ENCODE measurements at regions not wholly inside any gene's neighbourhood (a gene's known extent, or its start where the extent isn't known, plus 50 kb on each side); places are given as distances from the start of the nearest gene placed in this dataset.
"Not testable (repeated sequence)": the region's sequence is repeated elsewhere in the genome, so short reads cannot be mapped to it uniquely, and the experiment has no call there.

DNA sequence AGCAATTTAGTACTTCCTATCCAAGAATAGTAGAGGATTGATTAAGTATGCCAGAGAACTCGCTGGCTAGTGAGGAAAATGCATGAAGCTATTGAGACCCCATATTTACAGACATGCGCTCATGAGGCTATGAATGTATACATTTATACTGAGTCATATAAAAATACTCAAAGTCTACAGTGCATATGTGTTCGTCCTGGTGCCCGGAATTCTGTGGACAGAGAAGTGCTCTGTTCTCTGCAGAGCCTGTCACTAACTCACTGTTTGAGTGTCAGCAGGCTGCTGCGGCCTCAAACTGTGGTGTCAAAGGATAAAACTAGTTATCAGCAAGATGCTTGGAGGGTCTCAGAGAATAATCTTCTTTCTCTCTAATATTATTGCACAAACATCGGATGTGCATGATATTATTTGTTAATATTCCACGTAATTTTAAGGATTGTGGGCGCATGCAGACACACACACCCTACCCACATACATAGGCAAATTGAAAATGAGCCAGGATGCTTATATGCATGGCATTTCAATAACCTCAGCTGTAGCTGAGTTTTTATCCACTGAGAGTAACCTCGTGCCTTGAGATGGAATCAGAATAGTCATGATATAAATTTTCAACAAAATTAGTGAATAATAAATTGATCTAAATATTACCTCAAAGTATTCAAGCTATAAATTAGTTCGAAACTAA is 50.0 kb upstream of the TSC22D2 start:
- DNase-seq = no peak

DNA sequence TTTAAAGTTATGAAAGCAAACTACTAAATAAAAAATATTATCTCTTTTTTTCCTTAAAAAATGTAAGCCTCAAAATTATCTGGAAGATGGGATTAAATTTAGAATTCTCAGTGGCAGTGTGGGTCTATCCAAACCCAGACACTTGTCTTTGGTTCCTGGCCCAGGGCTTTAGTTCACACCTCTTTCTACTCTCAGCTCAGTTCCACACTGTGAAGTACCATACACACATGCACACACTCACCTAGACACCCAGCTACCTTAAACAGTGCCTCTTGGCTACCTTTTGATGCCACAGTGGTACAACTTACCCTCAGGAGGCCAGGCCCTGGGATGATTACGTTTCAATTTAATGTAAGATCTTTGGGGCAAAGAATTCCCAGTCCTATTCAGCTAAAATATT is 51.0 kb upstream of the TSC22D2 start:
- no peak for DNase-seq

DNA sequence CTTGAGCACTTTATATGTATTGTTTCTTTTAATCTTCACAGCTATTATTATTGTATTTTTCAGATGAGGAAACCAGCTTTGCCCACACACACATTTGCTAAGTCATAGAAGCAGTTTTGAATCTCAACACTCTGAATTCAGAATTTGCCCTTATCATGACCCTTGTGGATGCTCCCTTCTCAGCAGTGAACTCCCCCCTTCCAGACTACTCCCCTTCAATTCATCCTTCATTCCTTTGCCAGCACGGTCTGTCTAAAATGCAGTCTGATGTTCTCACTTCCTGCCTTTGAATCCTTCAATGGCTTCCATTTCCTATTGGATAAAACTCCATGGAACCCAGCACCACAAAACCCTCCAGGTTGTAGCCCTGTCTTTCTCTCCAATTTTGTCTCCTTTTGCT is 52.5 kb upstream of the TSC22D2 start:
- DNase-seq = no peak

DNA sequence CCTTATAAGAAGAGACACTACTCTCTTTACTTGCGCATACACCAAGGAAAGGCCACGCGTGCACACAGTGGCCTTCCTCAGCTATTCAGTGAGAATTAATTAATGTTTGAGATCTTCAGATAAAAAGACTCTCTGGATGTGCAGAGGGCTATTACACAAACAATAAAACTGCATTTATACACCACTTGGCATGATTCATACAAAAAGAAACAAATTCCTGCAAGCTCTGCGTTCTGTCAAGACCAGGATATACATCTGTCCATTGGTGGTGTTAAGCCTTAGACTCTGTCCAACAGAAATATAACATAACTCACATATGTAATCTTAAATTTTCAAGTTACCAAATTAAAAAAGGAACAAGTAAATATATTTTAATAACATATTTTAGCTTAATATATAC is 55.2 kb upstream of the TSC22D2 start:
- no peak for DNase-seq

DNA sequence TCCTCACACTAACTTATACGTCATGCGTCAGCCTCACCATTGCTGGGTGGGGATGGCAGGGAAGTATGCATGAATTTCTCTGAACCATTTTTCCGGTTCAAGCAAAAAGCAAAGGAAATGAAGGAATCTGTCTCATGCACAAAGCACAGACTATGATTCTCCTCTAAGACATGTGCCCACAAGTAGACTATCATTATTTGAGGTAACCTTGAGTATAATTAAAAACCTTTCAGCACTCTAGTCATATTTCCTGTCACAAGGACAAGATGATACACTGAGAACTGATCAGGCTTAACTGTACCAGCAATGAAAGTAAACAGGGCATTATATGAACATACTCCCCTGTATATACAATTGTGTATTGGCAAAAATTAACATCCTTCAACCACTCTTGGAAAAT is 56.7 kb upstream of the TSC22D2 start:
- DNase-seq = no peak

DNA sequence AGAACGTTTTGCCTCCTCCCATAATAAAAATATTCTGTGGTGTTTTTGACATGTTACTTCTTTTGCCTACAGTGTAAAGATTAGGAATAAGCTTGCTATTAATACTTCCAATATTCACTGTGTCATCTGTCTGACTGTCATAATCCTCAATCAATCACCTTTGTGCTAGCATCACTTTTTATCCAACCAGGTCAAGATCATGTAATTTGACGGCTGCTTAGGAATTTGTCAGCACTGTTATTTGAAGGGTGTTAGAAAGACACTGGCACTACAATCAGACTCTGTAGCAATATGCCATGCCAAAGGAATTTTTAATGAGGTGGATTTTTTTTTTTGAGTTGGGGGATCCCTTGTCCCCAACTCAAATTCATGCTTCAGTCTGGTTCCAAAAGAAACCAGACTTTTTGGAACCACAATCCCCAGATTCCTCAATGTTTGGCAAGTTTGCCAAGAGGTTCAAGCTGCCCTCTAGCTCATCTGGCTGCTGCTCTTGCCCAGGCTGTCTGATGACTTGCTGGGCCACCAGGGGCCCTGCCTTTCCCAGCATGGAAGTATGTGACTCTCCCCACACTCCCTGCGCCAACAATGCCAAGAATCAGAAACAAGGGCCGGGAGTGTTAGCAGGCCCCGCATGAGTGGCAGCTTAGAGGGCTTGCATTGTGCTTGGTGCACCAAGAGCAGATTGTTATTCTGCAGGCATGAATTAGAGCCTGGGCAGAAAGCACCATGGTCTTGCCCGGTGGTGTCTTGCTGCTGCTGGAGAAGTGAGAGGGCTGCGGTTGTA is 58.6 kb upstream of the TSC22D2 start:
- no peak for DNase-seq

DNA sequence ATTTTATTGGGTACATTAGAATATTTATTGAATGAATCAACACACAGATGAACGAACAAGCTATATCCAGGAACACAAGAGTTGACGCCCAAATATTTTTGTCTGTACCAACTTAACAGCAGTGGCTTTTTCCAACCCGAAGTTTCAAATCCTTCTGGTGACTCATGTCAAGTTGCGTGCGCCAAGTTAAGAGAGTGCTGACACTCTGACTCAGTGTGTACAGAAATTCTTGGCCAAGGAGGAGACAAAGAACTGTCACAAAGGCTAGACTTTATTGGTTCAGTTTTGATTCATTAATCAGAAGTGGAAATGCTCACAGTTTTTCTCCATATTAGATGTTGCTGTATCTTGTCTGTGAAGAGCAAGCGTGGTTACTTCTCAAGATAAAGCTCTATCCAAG is 59.6 kb upstream of the TSC22D2 start:
- no peak for DNase-seq

DNA sequence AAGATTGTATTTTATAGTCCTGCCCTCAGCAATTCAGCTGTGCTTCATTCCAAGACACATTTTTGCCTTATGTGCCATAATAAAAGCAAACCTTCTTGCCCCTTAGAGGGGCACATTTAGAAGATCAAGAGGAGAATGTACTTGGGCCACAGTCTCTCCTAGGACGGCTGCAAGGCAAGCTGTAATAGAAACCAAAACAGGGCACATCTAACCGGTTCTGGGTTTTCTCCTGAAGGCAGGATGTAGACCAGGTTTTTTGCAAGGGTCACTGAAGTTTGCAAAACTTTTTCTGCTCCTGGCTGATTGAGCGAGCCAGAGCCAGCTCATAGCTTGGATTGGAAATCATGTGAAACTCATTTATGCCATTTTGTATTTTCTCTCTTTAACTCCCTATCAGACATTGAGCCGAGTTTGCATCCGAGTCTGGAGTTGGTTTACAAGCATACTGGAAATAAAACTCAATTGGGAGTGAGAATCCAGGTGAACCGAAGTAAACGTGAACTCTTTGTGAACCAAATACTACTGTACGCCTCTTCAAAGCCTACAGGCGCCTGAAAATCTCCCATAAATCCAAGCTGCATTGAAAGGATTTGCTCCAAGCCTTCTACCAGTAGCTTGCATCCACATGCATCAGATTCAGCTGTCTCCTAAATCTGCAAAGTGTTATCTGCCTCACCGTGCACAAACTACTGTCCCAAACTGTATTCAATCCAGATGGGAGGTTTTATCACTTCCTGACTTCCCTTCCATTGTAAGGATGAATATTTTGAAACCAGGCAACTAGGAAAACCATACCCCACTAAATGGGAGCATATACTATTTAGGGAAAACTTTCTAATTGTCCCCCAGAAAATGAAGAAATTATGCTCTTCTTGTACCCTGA is 60.9 kb upstream of the TSC22D2 start:
- DNase-seq = no peak

DNA sequence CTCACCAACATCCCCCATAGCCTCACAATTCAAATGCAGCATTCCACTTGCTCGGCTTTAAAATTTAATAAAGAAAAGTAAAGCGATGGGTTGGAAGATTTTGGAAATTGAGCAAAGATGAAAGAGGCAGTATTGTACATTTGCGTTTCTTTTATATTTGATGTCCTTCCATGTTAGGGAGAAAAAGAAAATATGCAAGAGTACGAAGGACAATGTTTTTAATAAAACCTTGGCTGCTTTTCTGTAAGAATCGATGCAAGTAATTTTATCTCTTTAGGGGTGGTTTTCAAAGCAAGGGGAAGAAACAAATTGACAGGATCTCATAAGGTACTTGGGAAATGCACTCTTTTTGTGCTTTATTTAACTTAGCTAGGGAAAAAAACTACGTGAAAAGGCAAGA is 61.8 kb upstream of the TSC22D2 start:
- DNase-seq = no peak

DNA sequence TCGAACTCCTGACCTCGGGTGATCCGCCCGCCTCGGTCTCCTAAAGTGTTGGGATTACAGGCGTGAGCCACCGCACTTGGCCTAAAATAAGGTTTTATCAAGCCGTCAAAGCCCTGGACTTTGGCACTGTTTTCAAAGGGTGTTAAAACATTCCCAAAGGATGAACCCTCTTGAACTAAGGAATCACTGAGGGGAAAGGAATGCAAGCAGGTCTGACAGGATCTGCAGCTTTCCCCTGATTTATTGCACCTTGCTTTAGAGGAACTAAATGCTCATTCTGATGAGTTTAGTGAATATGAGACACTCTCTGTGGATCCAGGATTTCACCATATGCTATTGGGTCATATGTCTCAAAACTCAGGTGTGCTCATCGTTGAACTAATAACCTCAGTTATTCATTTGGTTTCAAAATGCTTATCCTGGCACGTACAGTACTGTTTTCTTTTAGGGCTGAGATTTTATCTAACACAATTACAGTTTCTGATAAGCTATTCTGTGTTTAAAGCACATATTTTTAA is 63.0 kb upstream of the TSC22D2 start:
- no peak for DNase-seq

DNA sequence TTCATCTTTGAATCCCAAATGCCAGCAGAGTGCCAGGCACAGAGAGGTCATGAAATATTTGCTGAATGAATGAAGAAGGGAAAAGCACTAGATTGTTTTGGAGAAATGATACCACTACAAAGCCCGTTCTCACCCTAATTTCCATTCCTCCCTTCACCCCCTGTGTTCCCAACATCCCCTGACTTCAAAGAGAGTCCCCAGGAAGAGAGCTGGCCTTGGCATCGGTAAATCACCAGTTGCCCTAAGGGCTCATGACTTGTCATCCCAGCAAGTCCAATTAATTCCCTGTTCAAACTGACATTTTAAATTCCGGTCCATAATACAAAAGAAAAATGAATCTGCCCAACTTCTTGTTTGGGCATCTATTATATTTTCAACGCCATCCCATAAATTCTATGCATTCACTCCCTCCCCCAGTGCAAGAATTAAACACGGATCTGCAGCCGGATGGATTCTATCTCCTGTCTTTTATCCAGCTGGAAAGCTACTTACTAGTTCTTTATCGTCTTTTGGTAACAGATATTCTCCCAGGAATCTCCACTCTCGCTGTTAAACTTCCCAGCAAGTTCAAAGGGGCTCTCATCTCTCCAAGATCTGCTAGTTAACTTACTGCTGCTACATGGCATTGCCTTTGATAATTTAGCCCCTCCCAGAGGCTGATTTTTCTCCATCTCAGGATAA is 63.9 kb upstream of the TSC22D2 start:
- no peak for DNase-seq

DNA sequence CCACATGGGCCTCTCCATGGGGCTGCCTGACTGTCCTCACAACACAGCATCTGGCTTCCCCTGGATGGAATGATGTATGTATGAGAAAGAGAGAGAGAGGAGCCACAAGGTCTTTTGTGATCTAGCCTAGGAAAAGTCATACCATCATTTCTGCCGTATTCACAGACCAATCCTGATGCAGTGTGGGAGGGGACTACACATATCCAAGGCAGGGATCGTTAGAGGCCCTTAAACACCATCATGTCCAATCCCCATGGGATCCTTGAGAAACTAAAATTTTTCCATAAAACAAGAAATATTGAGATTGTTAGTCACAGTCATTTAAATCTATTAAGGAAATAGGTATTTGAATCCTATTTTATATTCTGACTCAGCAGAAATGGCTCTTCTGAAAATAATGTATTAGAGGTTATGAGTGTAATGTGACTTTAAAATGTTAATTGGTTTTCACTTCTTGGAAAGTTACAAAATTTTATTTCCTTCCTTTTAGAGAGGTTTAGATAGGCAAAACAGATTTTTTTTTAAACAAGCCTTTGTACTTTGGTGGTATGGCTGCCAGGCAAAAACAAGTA is 65.1 kb upstream of the TSC22D2 start:
- DNase-seq = no peak

DNA sequence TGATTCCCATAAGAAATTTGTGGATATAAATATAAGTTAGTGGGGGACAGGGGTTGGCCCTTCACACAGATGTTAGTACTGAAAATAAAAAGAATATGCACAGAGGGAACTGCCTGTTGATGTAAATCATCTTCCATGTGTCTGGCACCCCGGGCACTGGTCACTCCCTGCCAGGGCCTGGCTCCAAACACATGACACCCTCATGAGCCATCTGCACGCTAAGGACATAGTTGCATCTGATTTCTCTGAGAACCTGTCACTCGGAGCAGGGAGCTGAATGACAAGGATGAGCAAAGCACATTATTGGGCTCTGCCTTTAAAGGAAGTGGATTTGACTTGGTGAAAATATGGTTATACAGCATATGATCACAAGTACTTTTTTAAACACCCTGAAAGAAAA is 66.2 kb upstream of the TSC22D2 start:
- DNase-seq = no peak

DNA sequence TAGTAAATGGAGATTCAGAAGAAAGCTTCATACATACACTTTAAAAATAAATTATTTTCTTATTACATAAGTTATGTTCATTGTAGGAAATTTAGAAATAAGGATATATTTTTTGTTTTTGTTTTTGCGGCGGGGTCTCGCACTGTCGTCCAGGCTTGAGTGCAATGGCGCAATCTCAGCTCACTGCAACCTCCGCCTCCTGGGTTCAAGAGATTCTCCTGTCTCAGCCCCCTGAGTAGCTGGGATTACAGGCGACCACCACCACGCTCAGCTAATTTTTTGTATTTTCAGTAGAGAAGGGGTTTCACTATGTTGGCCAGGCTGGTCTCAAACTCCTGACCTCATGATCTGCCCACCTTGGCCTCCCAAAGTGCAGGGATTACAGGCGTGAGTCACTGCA is 71.7 kb upstream of the TSC22D2 start:
- not testable (repeated sequence) for DNase-seq

DNA sequence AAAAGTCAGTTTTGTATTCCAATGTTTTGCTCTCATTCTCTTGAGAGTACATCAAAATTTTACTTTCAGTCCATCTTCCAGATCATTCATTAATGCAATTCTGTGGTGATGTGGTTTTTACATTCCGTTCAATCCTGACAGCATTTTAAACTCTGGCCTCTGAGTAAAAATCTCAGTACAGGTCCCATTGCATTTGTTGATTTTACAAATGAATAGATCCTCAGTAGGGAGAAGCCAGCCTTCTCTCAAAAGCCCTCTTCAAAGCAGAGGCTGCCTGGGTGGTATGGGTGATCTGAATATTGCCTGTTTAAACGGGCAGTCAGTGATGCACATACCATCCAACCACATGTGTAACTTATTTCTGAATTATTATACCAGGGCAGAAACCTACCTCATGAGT is 72.5 kb upstream of the TSC22D2 start:
- no peak for DNase-seq

DNA sequence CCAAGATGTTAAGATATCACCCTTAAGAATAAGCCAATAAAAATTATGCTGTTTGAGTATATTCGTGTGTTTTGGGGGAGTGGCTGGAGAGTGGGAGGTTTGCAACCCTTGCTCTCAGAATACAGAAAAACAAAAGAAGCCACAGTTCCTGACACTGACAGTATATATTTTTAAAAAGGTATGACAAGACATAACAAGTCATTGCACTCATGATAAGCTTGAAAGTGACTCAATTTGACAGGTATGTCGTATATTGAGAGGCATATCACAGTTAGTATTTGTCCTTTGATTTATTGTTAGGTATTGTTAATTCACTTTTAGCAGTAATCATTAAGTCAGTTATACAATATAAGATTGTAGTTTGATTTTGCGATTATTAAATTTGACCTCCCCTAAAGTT is 73.1 kb upstream of the TSC22D2 start:
- no peak for DNase-seq

DNA sequence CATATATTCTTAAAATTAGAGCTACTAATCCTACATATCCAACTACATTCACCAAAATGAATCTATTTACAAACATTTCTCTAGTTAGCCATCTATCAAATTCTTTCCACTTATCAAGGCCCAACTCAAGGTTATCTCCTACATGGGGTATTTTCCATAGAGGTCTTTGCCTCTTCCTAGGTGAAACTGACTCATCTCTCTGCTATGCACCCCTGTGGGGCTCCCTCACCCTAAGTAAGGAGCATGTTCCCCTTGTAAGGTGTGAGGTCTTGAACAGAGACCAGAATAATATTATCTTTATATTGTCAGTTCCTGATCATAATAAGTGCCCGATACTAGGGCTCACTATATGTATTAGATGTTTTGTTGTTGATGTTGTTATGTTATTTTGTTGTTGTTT is 74.6 kb upstream of the TSC22D2 start:
- no peak for DNase-seq

DNA sequence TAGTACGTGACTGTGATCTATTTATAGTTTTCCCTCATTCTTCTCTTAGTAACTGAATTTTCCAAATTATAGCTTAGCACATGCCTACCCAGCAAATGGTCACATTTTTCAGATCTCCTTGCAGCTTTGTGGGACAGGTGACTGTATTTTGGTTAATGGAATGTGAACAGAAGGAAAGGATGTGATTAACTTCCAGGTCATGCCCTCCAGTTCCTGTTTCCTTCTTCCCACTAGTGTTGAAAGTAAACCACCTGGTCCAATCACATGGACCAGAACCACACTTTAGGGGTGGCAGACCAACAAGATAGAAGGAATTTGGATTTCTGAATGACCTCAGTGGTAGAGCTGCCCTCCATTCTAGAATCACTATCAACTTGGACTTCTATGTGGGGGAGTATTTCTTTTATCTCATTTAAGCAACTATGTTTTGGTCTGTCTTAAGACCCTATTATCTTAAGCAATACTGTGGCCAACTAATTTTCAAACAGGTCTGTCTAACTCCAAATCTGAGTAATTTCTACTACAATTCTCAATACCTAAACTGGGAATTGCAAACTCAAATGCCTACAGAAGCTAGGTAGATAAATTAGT is 76.0 kb upstream of the TSC22D2 start:
- no peak for DNase-seq

DNA sequence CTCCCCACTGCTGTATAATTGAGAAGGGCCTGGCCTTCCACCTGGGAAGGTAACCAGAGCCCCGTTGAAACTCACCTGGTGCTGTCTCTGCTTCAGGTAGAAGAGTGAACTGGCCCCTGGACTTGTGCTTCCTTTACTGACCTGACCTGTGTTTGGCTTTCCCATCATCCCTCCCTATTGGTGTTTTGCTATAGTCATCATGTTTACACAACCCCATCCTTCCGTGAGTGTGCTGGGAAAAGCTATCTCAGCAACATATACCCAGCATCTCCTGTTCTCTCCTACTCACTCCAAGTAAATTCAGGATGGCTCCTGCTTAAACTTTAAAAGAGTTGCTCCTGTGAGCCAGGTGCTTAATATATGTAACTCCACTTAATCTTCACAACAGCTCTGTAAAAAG is 77.2 kb upstream of the TSC22D2 start:
- DNase-seq = no peak

DNA sequence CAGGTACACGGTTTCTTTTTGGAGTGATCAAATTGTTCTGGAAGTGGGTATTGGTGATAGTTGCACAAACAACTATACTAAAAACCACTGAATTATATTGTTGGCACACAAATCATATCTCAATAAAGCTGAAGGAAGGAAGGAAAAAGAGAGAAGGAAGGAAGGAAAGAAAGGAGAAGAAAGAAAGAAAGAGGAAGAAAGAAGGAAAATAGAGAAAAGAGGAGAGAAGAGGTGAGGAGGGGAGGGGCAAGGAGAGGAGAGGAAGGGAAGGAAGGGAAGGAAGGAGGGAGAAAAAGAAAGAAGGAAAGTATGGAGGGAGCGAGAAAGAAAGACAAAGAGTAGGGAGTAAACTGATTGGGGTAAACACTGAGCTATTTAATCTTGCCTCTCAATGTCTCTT is 77.9 kb upstream of the TSC22D2 start:
- no peak for DNase-seq

DNA sequence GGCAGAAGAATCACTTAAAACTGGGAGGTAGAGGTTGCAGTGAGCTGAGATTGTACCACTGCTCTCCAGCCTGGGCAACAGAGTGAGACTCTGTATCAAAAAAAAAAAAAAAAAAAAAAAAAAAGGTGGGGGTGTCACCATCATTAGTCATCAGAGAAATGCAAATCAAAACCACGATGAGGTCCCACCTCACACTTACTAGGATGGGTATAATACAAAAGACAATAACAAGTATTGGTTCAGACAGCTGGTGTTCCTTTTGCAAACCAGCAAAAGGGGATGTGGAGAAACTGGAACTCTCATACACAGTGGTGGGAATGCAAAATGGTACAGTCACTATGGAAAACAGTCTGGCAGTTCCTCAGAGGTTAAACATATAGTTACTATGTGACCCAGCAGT is 78.7 kb upstream of the TSC22D2 start:
- no peak for DNase-seq

DNA sequence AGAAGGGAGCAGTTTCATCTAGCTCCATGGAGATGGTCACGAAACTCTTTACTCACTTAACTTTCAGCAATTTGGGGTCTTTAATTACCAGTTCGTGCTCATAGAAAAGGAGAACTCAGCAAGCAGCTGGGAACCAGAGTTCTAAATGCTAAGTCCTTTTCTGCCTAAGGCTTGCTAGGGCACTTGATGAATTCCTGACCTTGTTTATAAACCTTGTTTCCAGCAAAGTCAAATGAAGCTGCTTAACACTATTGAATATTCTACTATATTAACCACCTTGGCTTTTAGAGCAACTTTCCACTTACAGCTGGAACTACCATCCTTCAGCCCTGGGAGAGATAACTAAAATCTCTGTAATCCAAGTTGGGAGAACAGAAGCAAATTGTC is 79.5 kb upstream of the TSC22D2 start:
- no peak for DNase-seq

All from SHP77 treated with DMSO at 0.1 percent for 48 hours (cell line).